ENCODE measurements at regions not wholly inside any gene's neighbourhood (a gene's known extent, or its start where the extent isn't known, plus 50 kb on each side); places are given as distances from the start of the nearest gene placed in this dataset.

GRCh38 chr9:108070861-108071260 lies 581.3 kb upstream of the KLF4 start:
- H3K9ac ChIP-seq (ENCODE audit: low read depth in 1 of 2, low read length in 2 of 2) = no peak overlapping the region
- H3K36me3 ChIP-seq (ENCODE audit: control insufficient read depth in 4 of 4, insufficient read depth in 3 of 4, low read depth in 1 of 4, low read length in 3 of 4) = no peaks in the 10 kb centered on the region
- no peaks in the 10 kb centered on the region for H3K4me1 ChIP-seq (ENCODE audit: control insufficient read depth in 4 of 4, insufficient read depth in 4 of 4, low read length in 3 of 4)
- H3K9me3 ChIP-seq (ENCODE audit: control insufficient read depth in 4 of 4, low read length in 3 of 4) = no peaks in the 10 kb centered on the region
- TF ChIP-seq FOXA1 (IDR thresholded peaks at IDR 0.05) (no peak), GABPA (IDR thresholded peaks at IDR 0.05 in 1 of 2, conservative IDR thresholded peaks at IDR 0.05 in 1 of 2) (no peak), RXRA (IDR thresholded peaks at IDR 0.05) (no peak), HNF4A (conservative IDR thresholded peaks at IDR 0.05) (no peak), CTCF (IDR thresholded peaks at IDR 0.05; ENCODE audit: low read depth, low read length, missing input control) (no peak), ATF3 (IDR thresholded peaks at IDR 0.05) (no peak)
- peaks cover 0 to 2% (median 0%) of the 10 kb centered on the region in 4 donors for H3K27me3 ChIP-seq (ENCODE audit: control insufficient read depth in 4 of 4, insufficient read depth in 4 of 4, low read length in 3 of 4)
- 95% methylated on average over 5 of the region's 5 CpGs for WGBS
- no peak overlapping the region for H3K4me3 ChIP-seq (ENCODE audit: low read depth in 1 of 3, low read length in 3 of 3)
- DNase-seq (ENCODE audit: low spot score) = no peak
- H3K27ac ChIP-seq (ENCODE audit: low read depth in 1 of 2, low read length in 2 of 2) = no peak overlapping the region

GRCh38 chr9:108069991-108070390 lies 580.4 kb upstream of the KLF4 start:
- TF ChIP-seq MAX (IDR thresholded peaks at IDR 0.05) (no peak), NR2F2 (IDR thresholded peaks at IDR 0.05) (no peak), YY1 (IDR thresholded peaks at IDR 0.05) (no peak)
- no peak for DNase-seq (ENCODE audit: low spot score)
- Histone ChIP-seq H3K4me1 (ENCODE audit: control insufficient read depth in 4 of 4, insufficient read depth in 4 of 4, low read length in 3 of 4) (no peaks in the 10 kb centered on the region), H3K27ac (ENCODE audit: low read depth in 1 of 2, low read length in 2 of 2) (no peak overlapping the region), H3K36me3 (ENCODE audit: control insufficient read depth in 4 of 4, insufficient read depth in 3 of 4, low read depth in 1 of 4, low read length in 3 of 4) (no peaks in the 10 kb centered on the region), H3K9me3 (ENCODE audit: control insufficient read depth in 4 of 4, low read length in 3 of 4) (no peaks in the 10 kb centered on the region), H3K27me3 (ENCODE audit: control insufficient read depth in 4 of 4, insufficient read depth in 4 of 4, low read length in 3 of 4) (peaks cover 0 to 2% (median 0%) of the 10 kb centered on the region in 4 donors), H3K4me3 (ENCODE audit: low read depth in 1 of 3, low read length in 3 of 3) (no peak overlapping the region), H3K9ac (ENCODE audit: low read depth in 1 of 2, low read length in 2 of 2) (no peak overlapping the region)
- 71% methylated on average over 1 of the region's 1 CpG for WGBS

GRCh38 chr9:108062680-108063079 lies 573.1 kb upstream of the KLF4 start:
- DNase-seq (ENCODE audit: low spot score) = no peak
- Histone ChIP-seq H3K4me3 (ENCODE audit: low read depth in 1 of 3, low read length in 3 of 3) (no peak overlapping the region), H3K36me3 (ENCODE audit: control insufficient read depth in 4 of 4, insufficient read depth in 3 of 4, low read depth in 1 of 4, low read length in 3 of 4) (no peaks in the 10 kb centered on the region), H3K9me3 (ENCODE audit: control insufficient read depth in 4 of 4, low read length in 3 of 4) (no peaks in the 10 kb centered on the region), H3K27ac (ENCODE audit: low read depth in 1 of 2, low read length in 2 of 2) (no peak overlapping the region), H3K4me1 (ENCODE audit: control insufficient read depth in 4 of 4, insufficient read depth in 4 of 4, low read length in 3 of 4) (no peaks in the 10 kb centered on the region), H3K9ac (ENCODE audit: low read depth in 1 of 2, low read length in 2 of 2) (no peak overlapping the region), H3K27me3 (ENCODE audit: control insufficient read depth in 4 of 4, insufficient read depth in 4 of 4, low read length in 3 of 4) (no peaks in the 10 kb centered on the region)
- WGBS = 94% methylated on average over 8 of the region's 8 CpGs
- TF ChIP-seq MAX (IDR thresholded peaks at IDR 0.05) (no peak), REST (IDR thresholded peaks at IDR 0.05) (no peak), FOXA1 (IDR thresholded peaks at IDR 0.05) (no peak), SP1 (IDR thresholded peaks at IDR 0.05) (no peak)
